ENCODE measurements at regions not wholly inside any gene's neighbourhood (a gene's known extent, or its start where the extent isn't known, plus 50 kb on each side); places are given as distances from the start of the nearest gene placed in this dataset.
"Not testable (repeated sequence)": the region's sequence is repeated elsewhere in the genome, so short reads cannot be mapped to it uniquely, and the experiment has no call there.

DNA sequence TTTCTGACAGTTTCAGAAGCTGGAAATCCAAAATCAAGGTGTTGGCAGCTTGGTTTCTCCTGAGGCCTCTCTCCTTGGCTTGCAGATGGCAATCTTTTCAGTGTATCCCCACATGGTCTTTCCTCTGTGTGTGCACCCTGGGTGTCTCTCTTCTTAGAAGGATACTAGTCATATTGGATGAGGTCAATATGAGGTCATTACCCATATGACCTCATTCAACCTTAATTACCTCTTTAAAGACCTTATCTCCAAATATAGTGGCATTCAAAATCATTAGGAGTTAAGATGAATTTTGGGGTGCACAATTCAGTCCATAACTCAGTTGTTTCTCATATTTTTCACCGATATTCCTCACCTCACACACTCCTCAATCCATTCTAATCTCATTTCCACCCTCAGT, 92.4 kb upstream of the TGM3 start:
- no peak for DNase-seq (ENCODE audit: low read depth in 3 of 3)

DNA sequence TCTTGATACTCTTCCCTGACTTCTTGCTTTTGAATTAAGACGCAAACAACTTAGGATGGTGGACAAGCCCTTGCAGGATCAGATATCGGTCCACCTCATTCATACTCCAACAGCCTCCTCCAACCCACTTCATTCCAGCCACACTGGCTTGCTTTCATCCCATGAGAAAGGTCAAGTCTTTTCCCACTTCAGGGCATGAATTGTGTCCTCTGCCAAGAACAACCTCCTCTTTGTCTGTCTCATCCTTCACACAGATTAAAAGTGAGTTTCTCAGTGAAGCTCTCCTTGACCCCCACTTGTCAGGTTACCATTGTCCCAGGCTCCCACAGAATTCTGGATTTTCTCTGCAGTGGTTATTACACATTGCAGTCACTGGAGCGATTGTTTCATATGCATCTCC, 91.8 kb upstream of the TGM3 start:
- no peak for DNase-seq (ENCODE audit: low read depth in 3 of 3)

DNA sequence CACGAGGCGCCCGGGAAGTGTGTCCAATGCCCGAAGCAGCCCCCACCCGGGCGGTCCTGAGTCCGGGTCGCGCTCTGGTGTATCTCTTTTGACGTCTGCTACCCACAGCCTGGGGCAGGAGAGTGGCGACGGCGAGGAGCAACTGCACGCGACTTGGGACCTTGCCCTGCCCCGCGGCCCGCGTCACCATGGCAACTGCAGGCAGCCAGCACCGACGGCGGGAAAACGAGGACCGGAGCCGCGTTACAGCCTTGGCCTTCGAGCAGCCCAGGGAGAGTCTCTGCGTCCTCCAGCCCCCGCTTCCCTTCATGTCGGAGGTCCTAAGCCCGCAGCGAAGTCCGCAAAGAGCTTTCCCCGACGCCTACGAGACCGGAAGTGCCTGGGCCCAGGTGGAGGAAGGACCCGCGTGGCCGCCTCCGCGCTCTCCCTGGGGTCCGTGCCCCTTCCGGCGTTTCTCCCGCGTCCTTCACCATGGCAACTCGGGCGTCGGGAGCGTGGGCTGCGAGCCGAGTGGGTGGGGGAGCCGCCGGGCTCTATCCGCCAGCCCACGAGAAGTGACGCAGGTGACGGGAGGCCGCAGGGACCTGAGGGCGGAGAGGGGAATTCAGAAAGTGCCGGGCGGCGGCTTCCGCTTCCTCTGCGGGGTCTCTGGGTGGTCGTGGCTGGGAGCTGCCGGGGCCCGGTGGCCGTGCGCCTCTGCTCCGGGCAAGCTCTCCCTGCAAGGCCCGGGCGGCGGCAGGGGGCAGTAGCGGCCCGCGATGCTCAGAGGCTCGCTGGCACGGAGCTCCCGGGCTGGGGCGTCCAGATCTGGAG, 88.6 kb upstream of the TGM3 start:
- peak; percentile 68 to 84 (median 76) for DNase-seq (ENCODE audit: low read depth in 3 of 3)

DNA sequence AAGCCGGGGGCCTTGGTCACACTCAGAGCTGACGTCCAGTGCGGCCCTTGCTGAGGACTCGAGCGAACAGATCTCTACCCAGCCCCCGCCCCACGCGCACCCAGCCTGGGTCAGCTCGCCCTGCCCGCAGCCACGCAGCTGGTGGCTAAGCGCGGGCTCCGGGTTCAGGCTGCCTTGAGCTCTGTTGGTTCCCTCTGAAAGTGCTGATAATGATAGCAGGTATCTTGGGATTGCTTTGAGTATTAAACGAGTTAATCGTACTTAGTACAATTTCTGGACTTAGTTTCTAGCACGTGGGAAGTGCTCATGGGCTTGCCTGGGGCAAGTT, 88.1 kb upstream of the TGM3 start:
- no peak for DNase-seq (ENCODE audit: low read depth in 3 of 3)

GRCh38 chr20:2208897-2209296, 86.9 kb upstream of the TGM3 start:
- DNase-seq (ENCODE audit: low read depth in 3 of 3): no peak

DNA sequence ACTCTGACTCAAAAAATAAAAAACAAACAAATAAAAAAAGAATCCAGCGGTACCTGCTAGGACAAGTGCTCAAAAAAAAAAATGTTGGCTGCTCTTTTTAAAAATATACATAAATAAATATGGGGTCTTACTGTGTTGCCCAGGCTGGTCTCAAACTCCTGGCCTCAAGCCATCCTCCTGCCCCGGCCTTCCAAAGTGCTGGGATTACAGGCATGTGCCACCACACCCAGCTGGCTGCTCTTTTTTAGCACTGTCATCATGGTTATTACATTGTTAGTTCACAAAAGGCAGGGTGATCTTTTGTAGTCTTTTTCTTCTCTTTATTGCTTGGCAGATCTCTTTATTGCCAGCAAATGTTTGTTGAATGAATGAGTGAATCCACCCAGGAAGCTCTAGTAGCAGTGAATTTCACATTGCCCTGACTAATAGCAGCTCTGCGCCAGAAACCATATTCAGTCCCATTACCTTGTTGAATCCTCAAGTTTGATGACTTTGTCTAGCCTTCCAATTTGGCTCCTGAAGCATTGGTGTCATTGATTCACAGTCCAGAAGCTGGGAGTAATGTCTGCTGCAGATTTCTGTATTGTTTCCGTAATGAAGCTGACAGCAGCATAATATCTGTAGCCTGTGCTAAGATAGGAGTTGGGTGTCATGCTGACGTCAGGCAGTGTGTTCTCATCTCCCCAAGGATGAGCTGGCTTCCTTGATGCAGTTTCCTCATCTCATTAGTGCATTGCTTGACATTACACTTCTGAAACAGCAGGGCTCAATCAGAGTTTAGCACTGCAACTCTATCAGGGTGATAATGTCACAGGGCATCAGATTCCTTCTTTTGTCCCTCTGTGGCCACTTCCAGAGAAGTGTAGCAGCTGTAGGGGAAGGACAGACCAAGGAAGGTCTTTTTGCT, 84.9 kb upstream of the TGM3 start:
- DNase-seq (ENCODE audit: low read depth in 3 of 3): no peak

- no peak for DNase-seq (ENCODE audit: low read depth in 3 of 3)
Observed at GRCh38 chr20:2212456-2213015, 83.3 kb upstream of the TGM3 start.

DNA sequence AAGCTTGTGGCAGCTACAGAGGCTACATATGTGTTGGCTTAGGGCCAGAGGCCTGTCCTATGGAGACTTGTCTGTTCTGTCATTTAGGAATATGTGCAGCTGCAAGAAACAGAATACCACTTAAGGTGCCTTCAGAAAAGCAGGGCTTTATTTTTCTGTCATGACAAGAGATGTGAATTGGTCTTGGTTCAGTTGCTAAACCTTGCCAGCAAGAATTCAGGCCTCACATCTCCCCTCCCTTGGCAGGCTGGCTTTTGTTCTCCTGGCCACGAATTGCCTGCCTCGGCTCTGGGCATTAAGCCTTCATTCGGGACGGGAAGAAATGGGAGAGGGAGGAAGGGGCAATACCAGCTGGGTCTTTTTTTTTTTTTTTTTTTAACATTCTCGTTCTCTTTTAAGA, 82.4 kb upstream of the TGM3 start:
- DNase-seq (ENCODE audit: low read depth in 3 of 3): no peak

DNA sequence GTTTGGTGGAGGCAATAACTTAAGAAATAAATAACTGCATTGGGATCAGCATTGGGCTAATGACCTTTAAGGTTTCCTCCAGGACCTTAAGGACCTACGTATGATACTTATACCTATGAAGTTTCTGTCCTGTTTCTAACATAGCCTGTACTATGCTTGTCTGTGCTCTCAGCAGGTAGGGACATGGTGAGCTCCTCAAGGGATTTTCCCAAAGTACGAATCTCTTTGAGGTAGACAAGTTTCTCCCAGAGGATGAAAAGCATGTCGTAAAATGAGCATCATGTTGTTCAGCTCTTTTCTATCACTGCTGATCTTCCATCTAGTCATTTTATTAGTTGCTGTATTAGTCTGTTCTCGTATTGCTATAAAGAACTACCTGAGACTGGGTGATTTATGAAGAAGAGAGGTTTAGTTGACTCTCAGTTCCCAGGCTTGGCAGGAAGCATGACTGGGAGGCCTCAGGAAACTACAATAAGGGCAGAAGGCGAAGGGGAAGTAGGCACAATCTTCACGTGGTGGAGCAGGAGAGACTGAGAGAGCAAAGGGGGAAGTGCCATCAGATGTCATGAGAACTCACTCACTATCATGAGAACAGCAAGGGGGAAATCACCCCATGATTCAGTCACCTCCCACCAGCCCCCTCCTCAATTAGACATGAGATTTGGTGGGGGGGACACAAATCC, 77.8 kb upstream of the TGM3 start:
- peak in 1 of 3 experiments; percentile 13 for DNase-seq (ENCODE audit: low read depth in 3 of 3)

DNA sequence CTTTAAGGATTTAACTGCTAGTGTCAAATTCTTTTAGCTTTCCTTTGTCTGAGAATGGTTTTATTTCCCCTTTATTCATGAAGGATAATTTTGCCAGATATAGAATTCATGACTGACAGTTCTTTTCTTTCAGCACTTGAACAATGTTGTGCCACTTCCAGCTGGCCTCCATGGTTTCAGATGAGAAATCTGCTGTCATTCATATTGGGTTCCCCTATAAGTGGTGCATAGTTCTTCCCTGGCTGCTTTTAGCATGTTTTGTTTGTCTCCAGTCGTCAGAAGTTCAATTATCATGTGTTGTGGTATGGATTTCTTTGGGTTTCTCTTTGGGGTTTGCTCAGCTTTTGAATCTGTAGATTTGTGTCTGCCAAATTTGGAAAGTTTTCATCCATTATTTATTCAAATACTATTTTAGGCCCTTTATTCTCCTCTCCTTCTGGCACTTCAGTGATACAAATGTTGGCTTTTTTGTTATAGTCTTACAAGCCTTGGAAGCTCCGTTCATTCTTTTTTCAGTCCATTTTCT, 76.3 kb upstream of the TGM3 start:
- no peak for DNase-seq (ENCODE audit: low read depth in 3 of 3)

DNA sequence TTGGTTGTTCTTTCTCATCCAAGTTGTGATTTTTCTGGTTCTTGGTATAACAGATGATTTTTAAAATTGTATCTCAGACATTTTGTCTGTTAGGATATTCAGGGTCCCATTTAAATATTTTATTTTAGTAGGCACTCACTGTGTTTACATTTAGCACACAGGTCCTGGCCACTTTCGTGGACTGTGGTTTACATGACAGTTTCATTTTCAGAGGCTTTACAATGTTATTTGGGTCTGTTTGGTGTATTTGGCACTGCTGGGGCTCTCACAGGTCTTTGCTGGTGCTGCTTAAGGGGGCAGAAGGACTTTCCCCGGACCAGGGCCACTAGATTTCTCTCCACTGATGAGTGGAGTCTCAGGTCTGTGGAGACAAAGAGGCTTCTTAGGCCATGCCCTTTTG, 75.5 kb upstream of the TGM3 start:
- DNase-seq (ENCODE audit: low read depth in 3 of 3): no peak

- no peak for DNase-seq (ENCODE audit: low read depth in 3 of 3)
Observed at GRCh38 chr20:2221921-2222320, 73.9 kb upstream of the TGM3 start.

- DNase-seq (ENCODE audit: low read depth in 3 of 3): no peak
Observed at GRCh38 chr20:2223558-2224367, 72.0 kb upstream of the TGM3 start.

DNA sequence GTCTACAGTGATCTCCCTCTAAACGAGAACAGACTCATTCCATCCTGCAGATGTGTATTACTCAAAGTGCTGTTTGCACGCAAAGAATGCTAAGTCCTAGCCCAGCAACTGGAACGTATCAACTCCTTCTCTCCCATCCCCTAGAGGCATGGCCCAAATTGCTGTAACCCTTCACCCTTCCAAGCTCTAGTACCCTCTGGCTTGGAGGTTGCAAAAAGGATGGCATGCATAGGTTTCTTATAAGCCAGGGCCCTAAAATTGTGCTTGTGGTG, 71.5 kb upstream of the TGM3 start:
- no peak for DNase-seq (ENCODE audit: low read depth in 3 of 3)

DNA sequence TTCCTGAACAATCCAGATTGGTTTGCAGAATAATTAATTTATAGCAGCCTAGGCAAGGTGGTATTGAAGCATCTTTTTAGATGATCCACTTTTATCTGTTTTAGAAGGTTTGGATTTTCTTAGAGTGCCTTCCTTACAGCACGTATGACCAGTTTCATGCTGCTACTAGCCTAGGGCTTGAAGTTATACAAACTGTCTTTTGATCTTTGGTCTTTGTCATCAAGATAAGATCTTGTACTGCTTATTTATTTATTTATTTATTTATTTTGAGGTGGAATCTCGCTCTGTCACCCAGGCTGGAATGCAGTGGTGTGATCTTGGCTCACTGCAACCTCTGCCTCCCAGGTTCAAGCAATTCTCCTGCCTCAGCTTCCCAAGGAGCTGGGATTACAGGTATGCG, 68.5 kb upstream of the TGM3 start:
- DNase-seq (ENCODE audit: low read depth in 3 of 3): not testable (repeated sequence)

GRCh38 chr20:2227861-2228260, 67.9 kb upstream of the TGM3 start:
- no peak for DNase-seq (ENCODE audit: low read depth in 3 of 3)

DNA sequence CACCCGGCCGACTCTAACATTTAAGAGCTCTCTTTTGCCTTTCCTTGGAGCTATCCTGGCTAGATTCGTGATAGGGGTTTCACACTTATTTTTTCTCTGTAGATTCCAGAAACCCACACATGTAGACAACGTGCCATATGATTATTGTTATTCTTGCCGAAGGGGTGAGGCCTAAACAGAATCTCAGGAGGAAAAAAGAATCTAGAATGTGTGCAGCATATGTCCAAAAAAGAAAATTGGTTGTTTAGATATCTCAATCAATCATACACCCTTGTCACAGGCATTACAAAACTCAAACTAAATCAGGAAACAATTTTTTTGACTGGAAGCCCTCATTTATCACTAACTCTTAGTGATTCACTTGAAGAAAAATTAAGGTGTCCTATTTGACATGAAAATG, 66.9 kb upstream of the TGM3 start:
- DNase-seq (ENCODE audit: low read depth in 3 of 3): no peak

DNA sequence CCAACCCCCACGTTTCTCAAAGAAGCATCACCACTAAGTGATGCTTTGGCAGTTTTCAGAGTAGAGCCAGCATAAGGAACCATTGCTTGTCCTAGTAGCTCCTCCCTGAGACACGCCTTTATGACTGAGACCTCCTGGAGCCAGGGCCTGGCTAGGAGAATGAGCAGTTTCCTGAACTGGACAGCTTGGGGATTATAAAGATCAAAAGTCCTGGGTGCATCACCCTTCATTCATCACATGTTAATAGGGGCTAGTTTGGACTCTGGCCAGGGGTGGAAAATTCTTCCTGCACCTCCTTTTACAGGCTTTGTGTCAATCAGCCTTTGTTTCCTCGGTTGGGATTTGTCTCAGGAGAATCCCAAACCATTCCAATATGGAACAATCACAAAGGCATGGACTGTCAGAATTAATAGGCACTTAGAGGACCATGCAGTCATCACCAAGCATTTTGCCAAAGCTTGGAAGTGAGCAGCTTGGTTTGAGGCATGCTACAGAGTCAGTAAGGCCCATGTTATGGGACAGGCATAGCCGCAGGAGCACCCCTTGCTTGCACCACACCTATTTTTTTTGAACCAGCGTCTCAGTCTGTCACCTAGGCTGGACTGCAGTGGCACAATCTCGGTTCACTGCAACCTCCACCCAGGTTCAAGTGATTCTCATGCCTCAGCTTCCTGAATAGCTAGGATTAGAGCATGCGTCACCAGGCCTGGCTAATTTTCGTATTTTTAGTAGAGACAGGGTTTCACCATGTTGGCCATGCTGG, 64.9 kb upstream of the TGM3 start:
- no peak for DNase-seq (ENCODE audit: low read depth in 3 of 3)

DNA sequence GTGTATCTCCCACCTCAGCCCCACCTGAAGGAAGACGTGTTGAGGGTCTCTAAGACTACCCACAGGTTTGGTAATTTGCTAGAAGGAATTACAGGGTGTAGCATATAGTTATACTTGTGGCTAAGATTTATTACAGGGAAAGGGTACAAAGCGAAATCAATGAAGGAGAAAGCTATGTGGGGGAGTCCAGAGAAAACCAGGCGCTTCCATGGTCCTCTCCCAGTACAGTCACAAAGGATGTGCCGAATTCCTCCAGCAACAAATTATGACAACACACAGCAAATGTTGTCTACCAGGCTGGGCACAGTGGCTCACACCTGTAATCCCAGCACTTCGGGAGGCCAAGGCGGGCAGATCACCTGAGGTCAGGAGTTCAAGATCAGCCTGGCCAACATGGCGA, 64.1 kb upstream of the TGM3 start:
- no peak for DNase-seq (ENCODE audit: low read depth in 3 of 3)

DNA sequence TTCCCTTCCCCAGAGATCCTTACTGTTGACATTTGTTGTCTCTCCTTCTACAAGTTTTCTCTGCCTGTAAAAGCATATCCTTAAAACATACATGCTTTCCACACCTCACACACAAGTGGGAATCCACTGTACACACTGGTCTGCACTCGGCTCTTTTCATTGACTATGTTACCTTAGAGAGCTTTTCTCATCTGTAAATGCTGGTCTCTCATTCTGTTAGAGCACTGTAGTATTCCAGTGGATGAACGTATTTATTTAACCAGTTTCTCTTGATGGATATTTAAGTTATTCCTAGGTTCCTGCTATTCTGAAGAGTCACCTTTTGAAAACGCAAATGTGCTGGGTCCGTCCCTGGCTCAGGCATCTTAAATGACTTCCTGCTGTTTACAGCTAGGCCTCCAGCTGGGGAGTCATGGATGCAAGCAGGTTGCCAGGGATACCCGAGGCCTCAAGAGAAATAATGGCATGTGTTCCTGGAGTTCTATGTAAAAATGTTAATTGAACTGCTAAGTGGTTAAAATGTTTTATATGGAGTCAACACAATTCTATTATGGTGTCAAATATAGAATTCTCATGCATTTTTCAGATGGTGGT, 61.1 kb upstream of the TGM3 start:
- DNase-seq (ENCODE audit: low read depth in 3 of 3): no peak
